ENCODE measurements at regions not wholly inside any gene's neighbourhood (a gene's known extent, or its start where the extent isn't known, plus 50 kb on each side); places are given as distances from the start of the nearest gene placed in this dataset.

DNA sequence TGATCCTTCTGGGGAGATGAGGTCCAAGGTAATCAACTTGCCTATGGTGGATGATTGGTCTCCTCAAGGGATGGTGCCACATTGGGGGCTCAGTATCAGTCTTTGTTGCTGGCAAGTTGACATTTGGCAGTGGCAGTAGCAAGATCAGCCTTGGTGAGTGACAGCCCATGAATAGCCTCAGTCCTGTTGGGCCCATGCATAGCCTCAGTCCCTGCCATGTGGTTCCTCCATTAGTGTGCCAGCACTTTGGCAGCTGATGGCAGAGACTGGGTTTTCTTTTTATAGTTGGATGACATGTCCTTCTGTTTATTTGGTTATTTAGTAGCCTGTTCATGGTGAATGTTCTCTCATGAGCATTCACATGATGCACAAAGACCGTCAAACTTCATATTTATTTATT lies 179.6 kb downstream of the CBLN1 start:
- WGBS, 3 donors, result 87 to 88% (median 87%) methylated on average over 1 of the region's 1 CpG
- no peak overlapping the region for H3K27ac ChIP-seq
- no peaks in the 10 kb centered on the region for H3K27me3 ChIP-seq
- no peaks in the 10 kb centered on the region for H3K4me1 ChIP-seq (ENCODE audit: insufficient read depth)
- intact Hi-C loops (cut with DNase I), result loop anchor here in 1 of 4 donors (5.0 kb wide), 1 partner anchor 50 kb away; no protein-coding TSS in a partner anchor
- no peaks in the 10 kb centered on the region for H3K36me3 ChIP-seq
- no peak for DNase-seq
- no peaks in the 10 kb centered on the region for H3K9me3 ChIP-seq
- H3K4me3 ChIP-seq, result no peak overlapping the region
- TF ChIP-seq, protein P1, sequence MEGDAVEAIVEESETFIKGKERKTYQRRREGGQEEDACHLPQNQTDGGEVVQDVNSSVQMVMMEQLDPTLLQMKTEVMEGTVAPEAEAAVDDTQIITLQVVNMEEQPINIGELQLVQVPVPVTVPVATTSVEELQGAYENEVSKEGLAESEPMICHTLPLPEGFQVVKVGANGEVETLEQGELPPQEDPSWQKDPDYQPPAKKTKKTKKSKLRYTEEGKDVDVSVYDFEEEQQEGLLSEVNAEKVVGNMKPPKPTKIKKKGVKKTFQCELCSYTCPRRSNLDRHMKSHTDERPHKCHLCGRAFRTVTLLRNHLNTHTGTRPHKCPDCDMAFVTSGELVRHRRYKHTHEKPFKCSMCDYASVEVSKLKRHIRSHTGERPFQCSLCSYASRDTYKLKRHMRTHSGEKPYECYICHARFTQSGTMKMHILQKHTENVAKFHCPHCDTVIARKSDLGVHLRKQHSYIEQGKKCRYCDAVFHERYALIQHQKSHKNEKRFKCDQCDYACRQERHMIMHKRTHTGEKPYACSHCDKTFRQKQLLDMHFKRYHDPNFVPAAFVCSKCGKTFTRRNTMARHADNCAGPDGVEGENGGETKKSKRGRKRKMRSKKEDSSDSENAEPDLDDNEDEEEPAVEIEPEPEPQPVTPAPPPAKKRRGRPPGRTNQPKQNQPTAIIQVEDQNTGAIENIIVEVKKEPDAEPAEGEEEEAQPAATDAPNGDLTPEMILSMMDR (IDR thresholded peaks at IDR 0.05), result no peak
- TF ChIP-seq POLR2A (IDR thresholded peaks at IDR 0.05), result no peak

DNA sequence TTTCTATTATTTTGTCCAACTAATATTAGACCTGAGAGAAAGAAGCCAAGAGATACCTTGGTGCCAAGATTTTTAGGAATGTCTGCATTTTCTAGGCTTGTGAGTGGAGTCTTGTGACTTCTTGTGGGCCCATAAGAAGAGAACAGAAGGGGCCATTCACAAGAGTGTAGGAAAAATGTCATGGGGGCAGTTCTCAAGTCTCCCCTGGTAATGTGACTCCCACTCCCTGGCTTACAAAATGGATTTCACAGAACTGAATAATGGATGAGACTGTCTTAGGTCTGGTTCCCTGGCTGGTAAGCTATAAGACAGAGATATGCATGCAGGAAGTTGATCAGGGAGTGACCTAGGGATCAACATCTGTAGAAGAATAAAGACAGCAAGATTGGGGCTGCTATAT lies 181.3 kb downstream of the CBLN1 start:
- TF ChIP-seq, protein P1 (IDR thresholded peaks at IDR 0.05), result no peak
- no peak for TF ChIP-seq POLR2A (IDR thresholded peaks at IDR 0.05)
- no peak for TF ChIP-seq EP300 (IDR thresholded peaks at IDR 0.05)
- intact Hi-C loops (cut with DNase I), result loop anchor here in 1 of 4 donors (5.0 kb wide), 1 partner anchor 48 kb away; no protein-coding TSS in a partner anchor
- no peak overlapping the region for H3K4me3 ChIP-seq
- DNase-seq, result no peak
- no peaks in the 10 kb centered on the region for H3K36me3 ChIP-seq
- H3K9me3 ChIP-seq, result no peaks in the 10 kb centered on the region
- no peak overlapping the region for H3K27ac ChIP-seq
- H3K27me3 ChIP-seq, result no peaks in the 10 kb centered on the region
- H3K4me1 ChIP-seq (ENCODE audit: insufficient read depth), result no peaks in the 10 kb centered on the region

DNA sequence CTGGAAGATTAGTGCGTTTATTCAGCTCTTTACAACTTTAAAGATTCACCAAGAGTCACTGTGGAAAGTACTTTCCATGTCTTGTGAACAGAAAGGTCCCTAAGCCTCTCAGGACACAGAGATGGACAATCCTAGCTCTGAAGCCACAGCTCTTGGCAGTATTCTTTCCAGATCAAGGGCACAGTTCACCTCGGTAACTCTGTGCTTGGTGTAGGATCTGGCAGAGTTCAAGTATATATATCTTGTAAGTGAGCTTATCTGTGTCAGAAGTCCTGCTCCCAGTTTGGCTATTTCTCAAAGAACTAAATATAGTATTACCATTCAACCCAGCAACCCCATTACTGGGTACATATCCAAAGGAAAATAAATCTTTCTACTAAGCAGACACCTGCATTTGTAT lies 183.7 kb downstream of the CBLN1 start:
- Histone ChIP-seq H3K9me3 (no peaks in the 10 kb centered on the region), H3K36me3 (no peaks in the 10 kb centered on the region), H3K4me3 (no peak overlapping the region), H3K4me1 (ENCODE audit: insufficient read depth) (no peaks in the 10 kb centered on the region), H3K27me3 (no peaks in the 10 kb centered on the region), H3K27ac (no peak overlapping the region)
- DNase-seq, result no peak
- 69 to 76% (median 74%) methylated on average over 2 of the region's 2 CpGs for WGBS, 3 donors
- intact Hi-C loops (cut with DNase I), result no loop called here
- no peak for TF ChIP-seq EP300 (IDR thresholded peaks at IDR 0.05)

DNA sequence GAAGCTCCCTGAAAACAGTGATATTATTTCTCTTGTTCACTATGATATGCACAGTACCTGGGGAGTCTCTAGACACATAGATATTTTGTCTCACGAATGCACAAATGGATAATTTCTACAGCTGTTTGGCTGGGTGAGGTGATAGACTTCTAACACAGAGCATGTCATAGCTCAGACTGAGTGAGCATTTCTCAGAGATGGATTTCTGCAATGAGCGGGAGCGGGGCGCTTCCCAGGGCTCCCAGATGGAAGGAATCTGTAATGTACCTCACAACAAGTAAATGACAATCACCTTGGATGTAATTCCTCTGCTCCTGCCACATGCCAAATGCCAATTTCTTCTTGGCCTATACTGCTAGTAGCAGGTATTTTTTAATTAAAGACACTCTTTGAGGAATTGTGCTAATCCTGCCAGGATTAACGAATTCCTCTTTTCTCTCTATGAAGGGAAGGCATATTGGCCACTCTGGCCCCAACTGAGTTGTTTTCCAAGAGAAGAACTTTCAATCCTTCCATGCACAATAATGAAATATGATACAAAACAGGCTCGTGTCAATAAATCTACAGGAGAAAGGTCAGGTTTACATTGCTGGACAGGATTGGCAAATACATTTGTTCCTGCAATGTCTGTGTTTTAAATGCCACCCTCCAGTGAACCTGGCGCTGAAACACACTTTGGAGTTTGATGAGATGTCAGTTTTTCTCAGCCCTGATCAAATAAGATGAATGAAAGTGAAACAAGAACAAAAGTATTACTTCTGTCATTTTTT lies 185.3 kb downstream of the CBLN1 start:
- Histone ChIP-seq H3K4me3 (no peak overlapping the region), H3K27me3 (no peaks in the 10 kb centered on the region), H3K4me1 (ENCODE audit: insufficient read depth) (no peaks in the 10 kb centered on the region), H3K9me3 (no peaks in the 10 kb centered on the region), H3K36me3 (no peaks in the 10 kb centered on the region), H3K27ac (no peak overlapping the region)
- no peak for DNase-seq
- TF ChIP-seq POLR2A (IDR thresholded peaks at IDR 0.05) (no peak), EP300 (IDR thresholded peaks at IDR 0.05) (no peak)
- TF ChIP-seq, protein P1 (IDR thresholded peaks at IDR 0.05), result no peak
- whole genome bisulfite sequencing, 3 donors, result 72 to 81% (median 80%) methylated on average over 7 of the region's 7 CpGs
- intact Hi-C loops (cut with DNase I), result no loop called here

DNA sequence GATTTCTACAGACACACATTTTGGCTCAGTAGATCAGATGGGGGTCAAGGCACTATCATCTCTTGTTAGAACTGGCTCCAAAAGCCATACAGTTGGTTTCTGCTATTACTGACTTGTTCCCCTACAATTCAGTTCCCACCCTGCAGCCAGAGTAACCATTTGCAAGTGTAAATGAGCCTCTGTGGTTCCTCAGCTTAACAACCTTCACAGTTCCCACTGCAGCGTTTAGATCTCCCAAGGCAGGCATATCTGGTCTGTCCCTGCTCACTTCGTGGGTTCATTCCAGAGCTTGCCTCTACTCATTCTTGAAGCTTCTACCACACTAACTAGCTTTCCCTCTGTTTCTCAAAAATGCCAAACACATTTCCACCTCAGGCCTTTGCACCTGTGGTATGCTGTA lies 186.1 kb downstream of the CBLN1 start:
- H3K9me3 ChIP-seq, result no peaks in the 10 kb centered on the region
- TF ChIP-seq, protein P1 (IDR thresholded peaks at IDR 0.05), result no peak
- TF ChIP-seq EP300 (IDR thresholded peaks at IDR 0.05) (no peak), POLR2A (IDR thresholded peaks at IDR 0.05) (no peak)
- WGBS, 3 donors, result 32 to 49% (median 33%) methylated on average over 2 of the region's 2 CpGs
- DNase-seq, result no peak
- no peaks in the 10 kb centered on the region for H3K4me1 ChIP-seq (ENCODE audit: insufficient read depth)
- intact Hi-C loops (cut with DNase I), result no loop called here
- H3K36me3 ChIP-seq, result no peaks in the 10 kb centered on the region
- H3K27me3 ChIP-seq, result no peaks in the 10 kb centered on the region
- no peak overlapping the region for H3K4me3 ChIP-seq
- H3K27ac ChIP-seq, result no peak overlapping the region

All from ovary (tissue), 7 donors.